Fibroblast of peridontal ligament (primary cell): ENCODE measurements at regions not wholly inside any gene's neighbourhood (a gene's known extent, or its start where the extent isn't known, plus 50 kb on each side); places are given as distances from the start of the nearest gene placed in this dataset.

Source experiments
- DNase-seq: peaks from one replicate; pipeline ENCODE4 v3.0.0-alpha.2; 2010; ENCODE audit errors: extremely low read depth

DNA sequence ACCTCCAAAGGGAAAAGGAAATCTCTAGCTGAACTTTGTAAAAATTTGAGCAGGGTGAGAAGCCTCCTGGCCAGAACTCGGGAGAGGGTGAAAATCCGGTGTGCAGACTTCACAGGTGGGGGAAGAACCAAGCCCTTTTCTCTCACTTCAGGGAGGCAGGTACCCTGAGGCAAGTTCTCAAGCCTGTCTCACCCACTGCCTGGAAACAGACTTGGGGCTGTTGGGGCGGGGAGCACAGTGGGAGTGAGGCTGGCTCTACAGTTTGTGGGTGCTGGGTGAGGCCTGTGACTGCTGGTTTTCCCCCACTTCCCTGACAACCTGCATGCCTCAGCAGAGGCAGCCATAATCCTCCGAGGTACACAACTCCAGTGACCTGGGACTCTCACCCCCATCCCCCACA lies 187.1 kb downstream of the KIF4B start:
- DNase-seq, result no peak

DNA sequence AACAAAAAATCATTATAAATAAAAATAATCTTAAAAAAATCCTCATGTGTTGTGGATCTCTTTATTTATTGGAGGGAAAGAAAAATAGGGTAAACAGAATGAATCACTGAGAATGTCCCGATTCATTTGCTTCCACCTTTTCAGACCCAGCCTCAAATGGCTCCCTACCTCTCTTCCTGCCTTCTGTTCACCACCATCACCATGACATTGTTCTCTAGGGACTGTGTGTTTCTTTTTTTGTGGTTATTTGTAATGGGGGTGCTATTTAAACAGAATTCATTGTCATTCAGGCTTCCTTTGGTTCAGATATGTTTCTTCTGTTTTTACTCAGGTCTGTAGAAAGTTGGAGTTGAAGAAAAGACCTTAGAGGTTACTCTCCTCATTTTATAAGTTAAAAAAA lies 198.2 kb downstream of the KIF4B start:
- no peak for DNase-seq

DNA sequence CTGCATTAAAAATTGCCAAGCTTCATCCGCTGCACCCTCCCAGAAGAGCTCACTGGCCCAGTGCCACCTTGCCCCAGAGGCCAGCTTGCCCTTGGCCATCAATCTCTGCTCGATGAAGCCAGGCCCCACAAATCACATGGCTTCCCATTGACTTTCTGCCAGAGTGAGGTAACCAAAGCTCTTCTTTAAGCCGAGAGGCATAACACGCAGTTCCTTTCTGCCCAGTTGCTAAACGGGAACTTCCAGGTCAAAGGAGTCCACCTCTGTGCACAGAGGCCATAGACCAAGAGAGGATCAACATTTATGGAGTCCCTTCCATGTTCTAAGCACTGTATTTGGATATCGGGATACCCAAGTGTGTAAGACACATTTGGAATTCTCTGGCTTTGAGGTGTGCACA lies 208.8 kb downstream of the KIF4B start:
- no peak for DNase-seq

DNA sequence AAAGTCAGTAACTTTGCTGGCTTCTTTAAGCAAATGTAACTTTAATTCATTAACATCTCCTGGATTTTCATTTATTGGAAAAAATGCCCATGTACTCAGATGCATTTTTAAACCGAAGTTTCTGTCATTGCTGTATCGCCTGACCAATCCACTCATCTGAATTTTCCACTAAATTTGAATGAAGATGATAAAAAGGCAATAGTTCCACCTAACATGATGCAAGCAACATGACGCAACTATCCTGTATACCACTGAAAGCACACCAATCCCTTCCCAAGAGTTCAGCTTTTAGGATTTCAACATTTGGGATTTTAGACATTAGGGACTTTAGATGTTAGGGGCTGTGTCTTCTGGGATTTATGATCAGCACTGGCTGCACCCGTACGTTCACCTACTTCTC lies 215.6 kb downstream of the KIF4B start:
- DNase-seq, result no peak

DNA sequence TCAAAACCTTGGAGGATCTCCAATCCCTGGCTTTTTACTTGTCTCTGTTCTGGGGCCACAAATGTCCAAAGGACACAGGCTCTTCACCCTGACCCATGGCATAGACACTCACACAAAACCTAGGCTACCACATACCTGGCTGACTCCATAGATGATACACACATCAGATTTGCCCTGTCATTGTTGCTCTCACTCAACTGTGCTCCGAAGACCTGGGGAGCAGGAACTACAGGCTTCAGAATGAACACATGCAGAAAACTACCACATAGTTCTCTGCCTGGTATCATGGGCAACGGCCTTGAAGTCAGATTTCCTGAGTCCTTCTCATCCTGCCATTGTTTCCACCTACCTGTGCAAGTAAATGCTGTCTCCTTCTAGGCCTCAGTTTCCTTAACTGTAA lies 226.2 kb downstream of the KIF4B start:
- DNase-seq, result no peak

DNA sequence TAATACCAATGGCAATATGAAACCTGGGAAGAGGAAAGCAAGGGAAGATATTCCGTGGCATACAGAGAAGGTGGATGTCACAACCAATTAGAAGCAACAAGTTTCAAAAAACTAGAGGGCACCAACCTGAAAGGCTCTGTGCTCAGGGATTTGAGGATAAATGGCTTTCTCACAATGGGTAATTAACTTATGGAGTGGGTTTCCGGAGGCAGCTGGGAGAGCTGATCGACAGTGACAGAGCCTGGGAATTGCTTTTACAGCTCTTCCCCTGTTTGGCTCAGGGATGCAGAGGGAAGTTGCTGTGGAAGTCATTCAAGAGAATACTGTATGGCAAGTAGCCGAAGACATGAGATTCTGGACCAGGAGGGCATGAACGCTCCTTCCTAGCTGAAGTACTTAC lies 237.0 kb downstream of the KIF4B start:
- DNase-seq, result no peak

DNA sequence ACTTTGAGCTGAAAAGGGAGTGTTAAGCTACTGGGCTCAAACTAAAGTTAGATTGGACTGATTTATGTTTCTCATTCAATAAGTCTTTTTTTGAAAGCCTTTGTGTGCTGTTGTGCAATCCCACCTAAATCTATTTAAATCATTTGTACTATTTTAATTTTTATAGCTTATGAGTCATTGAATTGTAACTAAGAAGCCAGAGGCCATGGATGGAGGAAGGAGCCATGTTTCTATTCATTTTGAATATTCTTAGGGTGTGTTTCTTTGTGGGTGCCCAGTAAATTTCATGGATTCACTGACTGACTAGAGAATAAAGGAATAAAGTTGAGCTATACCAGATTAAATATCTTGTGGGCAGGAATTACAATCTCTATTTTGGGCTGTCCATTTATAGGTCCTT lies 238.5 kb downstream of the KIF4B start:
- no peak for DNase-seq

DNA sequence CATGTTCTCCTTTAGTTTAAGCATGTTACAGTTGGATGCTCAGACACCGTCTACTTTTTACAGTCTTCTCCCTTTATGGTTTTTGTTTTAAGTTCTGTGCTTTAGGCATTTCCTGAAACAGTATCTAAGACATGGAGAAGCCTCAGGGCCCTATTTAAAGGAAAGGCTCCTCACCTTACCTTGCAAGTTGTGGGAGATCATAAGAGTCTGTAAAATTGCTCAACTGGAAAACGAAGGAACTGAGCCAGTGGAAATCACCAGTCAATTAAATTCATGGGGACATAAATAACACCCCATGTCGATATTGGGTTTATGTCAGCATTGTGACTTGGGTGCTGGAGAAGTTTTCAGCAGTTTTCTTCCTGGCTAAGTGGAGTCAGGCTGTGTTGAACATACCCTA lies 239.2 kb downstream of the KIF4B start:
- DNase-seq, result no peak

DNA sequence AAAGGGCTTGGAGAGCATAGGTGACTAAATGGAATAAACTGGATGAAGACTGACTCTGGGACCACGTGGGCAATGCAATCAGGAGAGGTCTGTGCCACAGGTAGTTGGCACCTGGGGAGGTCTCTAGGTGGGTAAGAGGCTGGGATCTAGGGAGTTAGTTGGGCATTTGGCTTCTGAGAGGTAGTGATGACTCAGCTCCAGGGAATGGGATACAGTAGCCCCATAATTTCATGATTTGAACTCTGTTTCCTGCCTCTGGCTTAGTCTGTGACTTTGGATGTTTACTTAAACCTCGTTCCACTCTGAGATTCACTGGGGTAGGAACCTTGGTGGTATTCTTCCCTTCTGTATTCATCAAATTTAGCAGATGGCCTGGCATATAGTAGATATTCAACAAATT lies 240.8 kb downstream of the KIF4B start:
- no peak for DNase-seq

DNA sequence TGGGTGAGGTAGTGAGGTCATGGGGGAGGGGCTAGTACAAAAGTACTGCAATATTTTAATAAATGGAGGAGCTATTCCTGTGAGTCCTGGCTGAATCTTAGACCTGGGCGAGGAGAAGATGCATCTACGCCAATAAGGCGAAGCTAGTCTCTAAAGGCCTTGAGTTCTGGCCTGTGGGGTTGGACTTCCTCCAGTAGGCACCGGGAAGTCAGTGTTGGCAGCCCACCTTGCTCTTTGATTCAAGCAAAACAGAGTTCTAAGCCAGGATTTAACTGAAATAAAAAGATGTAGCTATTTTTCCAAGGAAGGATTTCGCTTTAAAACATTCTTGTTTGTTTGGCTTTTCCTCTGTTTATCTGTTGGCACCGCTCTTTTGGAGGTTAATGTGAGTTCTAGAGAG lies 244.6 kb downstream of the KIF4B start:
- no peak for DNase-seq

DNA sequence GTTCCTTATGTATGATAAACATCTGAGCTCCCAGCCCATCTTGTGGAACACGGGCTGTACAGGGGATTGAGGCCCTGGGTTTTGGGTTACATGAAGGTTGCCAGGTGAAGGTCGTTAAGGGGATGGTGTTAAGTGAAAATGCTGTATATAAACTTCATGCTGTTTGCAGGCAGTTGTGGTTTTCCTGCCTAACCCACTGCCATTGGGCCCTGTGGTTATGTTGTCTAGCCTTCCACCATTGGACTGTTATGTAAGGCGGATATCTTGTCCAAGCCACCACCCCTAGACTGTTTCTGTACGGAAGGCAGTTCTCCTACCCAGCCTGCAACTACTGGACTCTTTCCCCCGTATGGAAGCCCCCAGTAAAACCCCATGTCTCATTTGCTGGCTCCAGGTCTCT lies 246.1 kb downstream of the KIF4B start:
- DNase-seq, result no peak

DNA sequence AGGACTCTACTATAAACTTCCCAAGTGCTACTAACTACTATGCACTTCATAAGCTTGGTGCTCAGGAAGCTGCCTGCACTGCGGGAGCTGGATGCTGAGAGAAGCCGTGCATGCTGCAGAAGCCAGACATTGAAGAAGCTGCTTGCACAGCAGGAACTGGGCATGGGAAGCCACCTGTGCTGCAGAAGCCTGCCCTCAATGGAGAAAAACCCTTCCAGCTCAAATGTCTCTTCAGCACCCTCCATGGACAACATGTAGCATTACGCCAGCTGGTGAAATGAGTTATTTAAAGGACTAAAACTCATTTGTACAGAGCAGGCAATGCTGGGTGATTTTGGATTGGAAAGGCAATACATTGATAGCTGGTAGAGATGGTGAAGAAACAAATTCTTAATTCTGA lies 247.2 kb downstream of the KIF4B start:
- no peak for DNase-seq

DNA sequence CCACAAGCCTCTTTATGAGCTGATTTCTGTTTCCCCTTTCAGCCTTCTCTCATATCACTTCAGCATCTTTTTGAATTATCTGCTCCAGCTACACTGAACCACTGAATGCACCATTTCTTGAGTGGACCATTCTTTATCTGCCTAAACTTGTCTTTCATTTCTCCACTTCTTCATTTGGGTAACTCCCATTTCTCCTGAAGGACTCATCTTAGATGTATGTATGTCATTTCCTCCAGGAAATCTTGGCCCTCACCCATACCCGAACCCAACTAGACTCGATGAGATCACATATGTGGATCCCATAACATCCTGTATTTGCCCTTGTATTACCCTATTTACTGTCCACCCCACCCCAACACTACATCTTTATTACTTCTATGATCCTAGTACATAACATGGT lies 249.8 kb downstream of the KIF4B start:
- DNase-seq, result no peak

DNA sequence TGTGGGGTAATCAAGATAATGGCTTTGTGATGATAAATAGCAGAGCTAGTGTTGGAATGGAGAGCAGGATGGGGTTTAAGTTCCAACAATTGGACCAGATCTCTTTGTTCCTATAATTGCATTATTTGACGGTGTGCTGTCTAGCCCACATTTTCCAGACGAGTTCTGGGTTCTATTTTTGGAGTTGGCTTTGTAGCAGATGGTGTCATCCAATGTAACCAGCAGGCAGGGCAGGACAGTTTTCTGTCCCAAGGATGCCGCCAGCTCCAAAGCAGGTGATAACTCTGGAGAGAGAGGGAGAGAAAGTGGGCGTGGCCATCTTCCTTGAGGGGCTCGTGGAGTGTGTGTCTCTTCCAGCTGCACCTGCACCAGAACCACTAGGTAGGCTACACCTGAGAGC lies 251.3 kb downstream of the KIF4B start:
- DNase-seq, result no peak

DNA sequence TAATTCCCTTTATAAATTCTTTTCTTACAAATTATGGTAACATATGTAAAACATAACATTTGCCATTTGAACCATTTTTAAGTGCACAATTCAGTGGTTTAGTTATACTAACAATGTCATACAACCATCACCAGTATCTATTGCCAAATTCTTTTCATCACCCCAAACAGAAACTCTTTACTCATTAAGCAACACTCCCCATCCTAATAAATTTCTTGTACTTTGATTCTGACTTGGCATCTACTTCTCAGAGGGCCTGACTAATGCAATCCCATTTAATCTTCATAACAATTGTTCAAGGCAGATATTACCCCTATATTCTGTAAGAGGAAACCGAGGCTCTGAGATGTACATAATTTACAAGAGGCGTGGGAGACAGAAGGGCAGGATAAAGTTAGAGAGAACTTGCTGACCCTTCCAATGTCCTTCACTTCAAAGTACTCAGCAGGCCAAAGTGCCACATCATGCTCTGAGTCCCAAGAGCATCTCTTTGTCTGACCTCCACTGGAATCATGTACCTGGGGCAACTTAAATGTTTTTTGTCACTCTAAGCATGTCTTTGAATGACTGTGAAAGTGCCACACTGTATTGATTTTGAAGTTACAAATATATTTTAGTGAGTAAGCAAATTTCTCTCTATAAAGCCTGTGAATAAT lies 255.3 kb downstream of the KIF4B start:
- no peak for DNase-seq

DNA sequence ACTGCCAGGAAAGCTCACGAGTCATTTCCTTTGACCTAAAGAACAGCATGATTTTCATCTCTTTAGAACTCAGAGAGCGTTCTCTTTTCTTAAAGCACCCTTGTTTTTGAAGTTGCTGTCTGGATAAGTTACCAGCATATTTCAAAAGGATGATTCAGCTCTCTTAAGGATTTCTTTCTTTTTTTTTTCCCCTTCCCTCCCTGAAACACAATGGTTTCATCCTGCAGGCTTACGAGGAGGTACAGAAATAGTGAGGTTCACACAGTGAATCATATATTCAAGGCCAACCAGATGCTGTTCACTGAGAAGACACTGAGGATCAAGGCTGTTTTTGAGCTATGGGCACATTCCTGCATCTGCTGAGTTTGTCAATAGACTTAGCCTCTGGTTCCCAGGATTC lies 257.2 kb downstream of the KIF4B start:
- DNase-seq, result no peak

DNA sequence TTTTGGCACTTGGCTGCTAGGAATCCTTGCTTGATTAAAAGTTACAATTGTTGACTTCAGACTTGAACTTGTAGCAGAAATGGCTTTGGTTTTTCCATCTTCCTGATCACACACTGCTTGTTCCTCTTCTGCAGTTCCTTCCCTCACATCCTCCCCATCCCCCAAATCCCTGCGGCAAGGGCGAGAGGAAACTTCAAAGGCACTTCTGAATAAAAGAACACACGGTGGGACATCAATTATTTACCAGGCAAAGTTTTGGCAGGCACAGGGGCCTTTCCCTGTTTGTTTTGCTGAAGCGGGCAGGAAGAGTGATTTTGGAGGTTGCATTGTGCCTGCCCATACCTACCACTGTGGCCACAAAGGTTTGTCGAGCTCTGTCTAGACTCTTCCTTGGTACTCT lies 260.9 kb downstream of the KIF4B start:
- DNase-seq, result no peak

DNA sequence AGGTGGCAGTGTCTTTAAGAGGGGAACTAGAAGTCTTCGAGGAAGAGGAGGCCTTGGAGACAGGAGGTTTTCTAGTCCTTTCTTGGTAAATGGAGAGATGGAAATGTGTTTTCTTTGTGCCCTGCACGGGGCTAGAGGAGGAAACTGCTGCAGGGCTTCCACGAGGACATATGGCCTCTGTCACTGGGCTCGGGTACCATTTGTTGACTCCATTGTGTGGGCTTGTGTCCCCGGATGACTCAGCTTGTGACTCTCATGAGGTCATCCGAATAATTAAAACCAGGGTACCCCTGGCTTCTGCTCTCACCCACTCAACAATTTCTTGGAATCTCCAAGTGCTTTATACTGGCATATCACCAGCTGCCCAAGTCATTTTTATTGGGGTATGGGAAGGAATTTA lies 261.7 kb downstream of the KIF4B start:
- DNase-seq, result no peak

DNA sequence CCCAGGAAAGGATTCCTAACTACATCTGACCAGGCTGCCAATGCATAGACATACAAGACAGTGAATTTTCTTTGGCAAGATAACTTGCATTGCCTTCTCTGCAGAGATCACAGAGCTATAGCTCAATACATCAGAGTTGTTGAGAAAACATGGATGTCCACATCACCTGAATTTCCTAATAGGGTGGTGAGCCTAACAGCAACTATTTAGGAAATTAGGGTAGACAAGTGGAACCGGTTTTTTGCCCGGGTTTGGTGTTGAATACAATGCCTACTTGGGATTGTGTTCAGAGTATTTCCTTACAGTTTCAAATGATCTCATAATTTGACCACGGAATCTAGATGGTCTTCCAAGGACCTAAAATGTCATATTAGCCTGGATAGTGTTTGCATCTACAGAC lies 262.7 kb downstream of the KIF4B start:
- DNase-seq, result no peak

DNA sequence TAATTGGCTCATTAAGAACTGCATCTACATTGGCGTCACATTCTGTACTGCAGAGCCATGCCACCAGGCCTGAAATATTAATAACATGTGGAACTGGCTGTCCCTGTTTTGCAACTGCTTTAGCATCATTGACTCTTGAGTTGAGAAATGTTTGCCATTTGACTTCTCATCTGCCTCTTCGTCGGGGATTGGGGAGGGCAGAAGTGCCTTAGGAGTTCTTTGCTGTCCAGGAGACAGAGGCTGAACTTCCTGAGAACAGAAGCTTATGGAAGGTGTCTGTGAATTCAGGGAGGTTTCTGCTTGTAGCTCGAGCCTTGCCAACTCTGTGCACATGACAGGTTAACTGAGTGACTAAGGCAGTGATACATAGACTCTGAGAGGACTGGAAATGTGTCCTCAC lies 265.0 kb downstream of the KIF4B start:
- DNase-seq, result no peak

DNA sequence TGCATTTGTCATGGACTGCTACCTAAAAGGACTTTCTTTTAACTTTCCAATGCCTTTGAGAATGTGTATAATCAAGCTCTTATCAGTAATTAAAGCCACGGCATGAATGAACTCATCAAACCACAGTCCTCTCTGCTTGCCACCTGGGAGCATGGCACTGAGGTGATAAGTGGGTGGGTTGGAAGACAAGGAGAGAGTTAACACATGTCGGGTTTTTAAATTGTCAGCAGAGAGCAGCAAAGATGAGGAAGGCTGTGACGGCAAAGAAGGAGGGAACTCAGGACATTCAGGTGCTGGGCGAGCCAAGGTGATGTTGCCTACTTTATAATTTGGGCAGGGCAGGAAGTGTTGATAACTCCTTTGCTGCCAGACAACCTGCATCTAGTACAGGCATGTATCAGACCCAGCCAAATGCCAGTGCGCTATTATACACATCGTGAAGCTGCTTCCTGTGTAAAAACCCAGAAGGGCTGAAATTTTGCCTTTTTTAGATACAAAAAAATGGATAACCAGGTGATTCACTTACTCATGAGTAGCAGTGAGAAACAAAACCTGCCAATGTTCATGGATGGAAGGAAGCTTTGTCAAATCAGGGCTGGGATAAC lies 269.1 kb downstream of the KIF4B start:
- DNase-seq, result no peak

DNA sequence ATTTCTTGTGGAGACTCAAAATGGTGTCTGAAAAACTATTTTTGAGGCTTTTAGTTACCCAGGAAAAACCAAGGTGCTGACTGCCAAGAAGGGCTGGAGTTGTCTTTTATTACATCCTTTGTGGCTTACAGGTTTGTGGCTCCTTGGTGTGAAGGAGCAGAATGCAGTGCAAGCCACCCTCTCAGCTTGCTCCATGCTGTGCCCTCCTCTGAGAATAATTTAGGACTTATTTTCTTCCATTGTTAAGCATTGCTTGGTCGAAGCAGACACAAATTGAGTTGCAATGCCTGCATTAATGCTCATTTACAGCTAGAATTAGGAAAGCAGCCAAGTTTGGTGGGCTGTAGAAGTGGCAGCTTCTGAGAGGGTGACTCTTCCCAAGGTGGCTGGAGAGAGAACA lies 272.2 kb downstream of the KIF4B start:
- no peak for DNase-seq

DNA sequence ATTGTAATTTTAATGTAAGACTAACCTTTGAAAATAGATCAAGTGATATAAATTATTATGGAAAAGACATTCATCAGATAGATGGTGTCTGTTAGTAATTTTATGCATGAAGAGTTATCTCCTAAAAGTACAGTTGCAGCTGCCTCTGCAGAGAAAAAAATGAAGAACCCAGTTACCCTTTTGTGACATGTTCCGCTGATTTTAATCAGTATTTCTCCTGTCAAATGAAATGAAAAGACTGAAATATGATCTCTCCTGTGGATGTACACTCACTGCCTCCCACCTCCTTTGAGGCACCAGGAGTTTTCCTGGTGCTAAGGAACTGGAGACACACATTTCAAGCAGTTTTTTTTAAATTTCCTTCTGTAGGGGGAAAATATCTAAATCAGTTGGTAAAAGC lies 277.4 kb downstream of the KIF4B start:
- no peak for DNase-seq

DNA sequence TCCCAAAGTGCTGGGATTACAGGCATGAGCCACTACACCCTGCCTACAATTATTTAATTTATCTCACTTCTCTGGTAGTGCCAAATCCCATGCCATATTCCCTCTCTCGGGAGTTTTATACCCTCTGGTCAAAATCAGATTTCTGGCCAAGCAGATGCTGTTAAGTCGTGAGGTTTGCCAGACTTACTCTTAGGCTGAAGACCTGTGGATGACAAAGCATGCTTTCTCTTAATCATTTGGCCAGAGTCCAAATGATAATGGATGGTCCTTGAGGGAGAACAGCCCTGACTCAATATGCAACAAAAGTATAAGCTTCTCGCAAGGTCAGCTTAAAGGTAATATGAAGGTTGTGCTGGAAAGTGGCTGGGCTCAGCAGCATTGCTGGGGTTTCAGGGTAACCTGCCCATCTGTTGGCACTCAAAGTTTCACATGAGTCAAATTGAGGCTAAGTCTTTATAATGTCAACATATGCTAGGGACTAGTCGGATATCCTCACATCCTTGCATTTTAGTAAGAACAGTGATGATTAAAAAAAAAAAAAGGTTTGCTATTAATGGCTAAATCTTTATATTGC lies 280.1 kb downstream of the KIF4B start:
- DNase-seq, result no peak
